ENCODE measurements at regions not wholly inside any gene's neighbourhood (a gene's known extent, or its start where the extent isn't known, plus 50 kb on each side); places are given as distances from the start of the nearest gene placed in this dataset.

DNA sequence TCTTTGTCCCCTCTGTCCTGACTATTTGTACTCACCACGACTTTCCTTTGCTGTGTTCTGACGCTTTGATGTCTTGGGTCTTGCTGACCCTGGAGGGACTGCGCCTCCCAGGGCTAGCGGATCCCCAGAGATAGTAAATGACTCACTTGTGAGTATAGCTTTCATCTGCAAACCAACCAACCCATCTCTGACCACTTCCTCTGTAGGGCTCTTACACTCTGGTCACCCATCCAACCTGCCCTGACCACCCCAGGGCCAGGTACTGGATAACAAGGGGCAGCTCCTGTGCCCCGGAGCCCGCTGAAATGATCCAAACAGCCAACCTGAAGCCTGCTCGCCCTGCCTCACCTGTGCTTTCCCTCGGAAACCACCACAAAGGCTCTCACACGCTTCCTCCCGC lies 125.2 kb upstream of the CARD11 start:
- TF ChIP-seq, protein P1, sequence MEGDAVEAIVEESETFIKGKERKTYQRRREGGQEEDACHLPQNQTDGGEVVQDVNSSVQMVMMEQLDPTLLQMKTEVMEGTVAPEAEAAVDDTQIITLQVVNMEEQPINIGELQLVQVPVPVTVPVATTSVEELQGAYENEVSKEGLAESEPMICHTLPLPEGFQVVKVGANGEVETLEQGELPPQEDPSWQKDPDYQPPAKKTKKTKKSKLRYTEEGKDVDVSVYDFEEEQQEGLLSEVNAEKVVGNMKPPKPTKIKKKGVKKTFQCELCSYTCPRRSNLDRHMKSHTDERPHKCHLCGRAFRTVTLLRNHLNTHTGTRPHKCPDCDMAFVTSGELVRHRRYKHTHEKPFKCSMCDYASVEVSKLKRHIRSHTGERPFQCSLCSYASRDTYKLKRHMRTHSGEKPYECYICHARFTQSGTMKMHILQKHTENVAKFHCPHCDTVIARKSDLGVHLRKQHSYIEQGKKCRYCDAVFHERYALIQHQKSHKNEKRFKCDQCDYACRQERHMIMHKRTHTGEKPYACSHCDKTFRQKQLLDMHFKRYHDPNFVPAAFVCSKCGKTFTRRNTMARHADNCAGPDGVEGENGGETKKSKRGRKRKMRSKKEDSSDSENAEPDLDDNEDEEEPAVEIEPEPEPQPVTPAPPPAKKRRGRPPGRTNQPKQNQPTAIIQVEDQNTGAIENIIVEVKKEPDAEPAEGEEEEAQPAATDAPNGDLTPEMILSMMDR (IDR thresholded peaks at IDR 0.05), result no peak
- no peak for TF ChIP-seq POLR2A (IDR thresholded peaks at IDR 0.05)
